ENCODE measurements at regions not wholly inside any gene's neighbourhood (a gene's known extent, or its start where the extent isn't known, plus 50 kb on each side); places are given as distances from the start of the nearest gene placed in this dataset.

DNA sequence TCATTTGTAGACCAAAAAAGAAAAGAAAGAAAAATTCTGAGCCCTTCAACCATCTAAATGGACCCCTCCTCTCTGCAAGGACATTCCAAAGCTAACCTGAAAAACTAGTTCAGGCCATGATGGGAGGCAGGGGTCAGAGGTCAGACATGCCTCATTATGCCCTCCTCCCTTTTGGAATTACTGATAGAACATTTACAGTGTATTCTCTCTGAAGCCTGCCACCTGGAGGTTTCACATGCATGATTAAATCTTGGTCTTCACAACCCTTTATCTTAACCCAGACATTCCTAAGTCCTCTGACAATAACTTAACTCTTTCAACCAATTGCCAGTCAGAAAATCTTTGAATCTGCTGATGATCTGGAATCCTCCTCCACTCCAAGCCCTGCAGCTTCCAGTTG lies 86.0 kb downstream of the SPP2 start:
- peak; percentile 76 for DNase-seq (ENCODE audit: low read depth)
- no peak overlapping the region for H3K4me3 ChIP-seq (ENCODE audit: low read depth, low read length)
- TF ChIP-seq, protein P1, sequence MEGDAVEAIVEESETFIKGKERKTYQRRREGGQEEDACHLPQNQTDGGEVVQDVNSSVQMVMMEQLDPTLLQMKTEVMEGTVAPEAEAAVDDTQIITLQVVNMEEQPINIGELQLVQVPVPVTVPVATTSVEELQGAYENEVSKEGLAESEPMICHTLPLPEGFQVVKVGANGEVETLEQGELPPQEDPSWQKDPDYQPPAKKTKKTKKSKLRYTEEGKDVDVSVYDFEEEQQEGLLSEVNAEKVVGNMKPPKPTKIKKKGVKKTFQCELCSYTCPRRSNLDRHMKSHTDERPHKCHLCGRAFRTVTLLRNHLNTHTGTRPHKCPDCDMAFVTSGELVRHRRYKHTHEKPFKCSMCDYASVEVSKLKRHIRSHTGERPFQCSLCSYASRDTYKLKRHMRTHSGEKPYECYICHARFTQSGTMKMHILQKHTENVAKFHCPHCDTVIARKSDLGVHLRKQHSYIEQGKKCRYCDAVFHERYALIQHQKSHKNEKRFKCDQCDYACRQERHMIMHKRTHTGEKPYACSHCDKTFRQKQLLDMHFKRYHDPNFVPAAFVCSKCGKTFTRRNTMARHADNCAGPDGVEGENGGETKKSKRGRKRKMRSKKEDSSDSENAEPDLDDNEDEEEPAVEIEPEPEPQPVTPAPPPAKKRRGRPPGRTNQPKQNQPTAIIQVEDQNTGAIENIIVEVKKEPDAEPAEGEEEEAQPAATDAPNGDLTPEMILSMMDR (IDR thresholded peaks at IDR 0.05; ENCODE audit: insufficient read depth, low read length, poor library complexity, severe bottlenecking) = peak; percentile 34
- no peaks in the 10 kb centered on the region for H3K27me3 ChIP-seq (ENCODE audit: control insufficient read depth, insufficient read depth, low read length)
- no peaks in the 10 kb centered on the region for H3K36me3 ChIP-seq (ENCODE audit: control insufficient read depth, insufficient read depth, low read length)

DNA sequence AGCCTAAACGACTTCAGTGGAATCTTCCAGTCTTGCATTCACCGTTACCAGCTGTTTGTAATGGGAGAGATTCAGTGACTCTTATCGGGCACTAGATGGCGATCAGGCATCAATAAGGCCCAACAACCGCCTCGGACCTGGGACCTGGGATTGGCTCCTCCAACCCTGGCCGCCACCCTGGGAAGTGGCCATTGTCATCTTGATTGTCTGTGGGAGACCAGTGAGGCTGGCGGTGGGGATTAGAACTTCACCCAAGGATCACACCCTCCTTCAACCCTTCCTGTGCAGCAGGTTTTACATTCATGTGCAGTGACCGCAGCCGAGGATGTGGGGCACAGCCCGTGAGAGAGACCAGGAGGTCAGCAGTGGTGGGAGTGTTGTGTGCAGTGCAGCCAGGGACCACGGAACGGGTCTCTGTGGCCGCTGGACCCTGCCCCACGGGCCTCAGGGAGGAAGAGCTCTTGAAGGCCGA lies 85.3 kb downstream of the SPP2 start:
- H3K4me3 ChIP-seq (ENCODE audit: low read depth, low read length) = no peak overlapping the region
- DNase-seq (ENCODE audit: low read depth) = peak; percentile 81
- TF ChIP-seq, protein P1 (IDR thresholded peaks at IDR 0.05; ENCODE audit: insufficient read depth, low read length, poor library complexity, severe bottlenecking) = peak; percentile 80
- H3K27me3 ChIP-seq (ENCODE audit: control insufficient read depth, insufficient read depth, low read length) = no peaks in the 10 kb centered on the region
- no peaks in the 10 kb centered on the region for H3K36me3 ChIP-seq (ENCODE audit: control insufficient read depth, insufficient read depth, low read length)

DNA sequence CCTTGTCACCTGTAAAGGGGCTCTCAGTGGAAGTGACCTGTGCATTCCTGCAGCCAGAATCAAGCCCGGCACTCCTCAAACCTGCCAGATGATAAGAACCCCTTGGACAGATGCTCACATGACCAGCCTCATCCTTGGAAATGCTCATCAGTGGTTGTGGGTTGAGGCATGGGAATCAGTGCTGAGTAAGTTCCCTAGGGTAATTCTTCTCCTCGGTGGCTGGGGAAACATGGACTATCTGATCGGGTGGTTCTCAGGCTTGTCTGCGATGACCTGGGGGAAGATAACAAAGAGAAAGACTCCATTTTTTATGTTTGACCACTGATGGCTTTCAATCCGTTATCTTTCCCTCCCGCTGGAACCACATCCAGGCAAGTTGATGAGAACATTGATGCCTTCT lies 84.0 kb downstream of the SPP2 start:
- TF ChIP-seq, protein P1 (IDR thresholded peaks at IDR 0.05; ENCODE audit: insufficient read depth, low read length, poor library complexity, severe bottlenecking) = no peak
- no peaks in the 10 kb centered on the region for H3K36me3 ChIP-seq (ENCODE audit: control insufficient read depth, insufficient read depth, low read length)
- no peak for DNase-seq (ENCODE audit: low read depth)
- no peaks in the 10 kb centered on the region for H3K27me3 ChIP-seq (ENCODE audit: control insufficient read depth, insufficient read depth, low read length)
- H3K4me3 ChIP-seq (ENCODE audit: low read depth, low read length) = no peak overlapping the region

DNA sequence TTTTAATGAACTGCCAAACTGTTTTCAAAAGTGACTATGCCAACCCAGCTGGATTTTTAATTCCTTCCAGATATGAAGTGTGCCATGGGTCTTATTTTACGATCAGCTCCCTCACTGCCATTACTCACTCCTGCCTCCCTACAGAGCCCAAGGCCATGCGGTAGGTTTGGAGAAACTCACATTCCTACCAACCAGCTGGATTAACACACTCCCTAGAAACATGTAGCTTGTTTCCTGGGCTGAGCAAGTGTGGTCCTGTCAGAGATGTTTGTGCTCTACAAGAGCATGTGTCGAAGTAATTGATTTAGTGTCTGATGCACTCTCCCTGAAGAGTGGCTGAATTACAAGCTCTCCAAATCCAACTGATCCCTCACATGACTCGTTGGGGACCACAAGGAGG lies 82.5 kb downstream of the SPP2 start:
- DNase-seq (ENCODE audit: low read depth) = no peak
- no peaks in the 10 kb centered on the region for H3K27me3 ChIP-seq (ENCODE audit: control insufficient read depth, insufficient read depth, low read length)
- no peak overlapping the region for H3K4me3 ChIP-seq (ENCODE audit: low read depth, low read length)
- TF ChIP-seq, protein P1 (IDR thresholded peaks at IDR 0.05; ENCODE audit: insufficient read depth, low read length, poor library complexity, severe bottlenecking) = no peak
- H3K36me3 ChIP-seq (ENCODE audit: control insufficient read depth, insufficient read depth, low read length) = no peaks in the 10 kb centered on the region

DNA sequence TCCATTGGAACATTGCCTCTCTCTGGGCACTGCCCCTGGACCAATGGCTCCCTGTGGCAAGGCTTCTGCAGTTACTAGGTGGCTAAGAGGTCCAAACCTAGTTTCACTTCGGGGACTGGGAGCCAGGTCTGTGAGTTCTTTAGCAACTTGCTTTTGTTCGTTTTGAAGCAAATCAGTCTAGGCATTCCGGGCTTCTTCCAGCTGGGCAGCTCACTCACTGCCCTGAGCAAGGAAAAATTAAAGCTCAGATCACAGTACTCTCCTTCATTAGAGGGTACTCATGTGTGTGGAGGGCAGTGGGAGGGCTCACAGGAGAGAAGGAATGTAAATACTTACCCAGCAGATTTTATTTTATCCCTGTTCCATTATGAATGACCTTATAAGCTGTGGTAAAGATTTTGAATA lies 80.3 kb downstream of the SPP2 start:
- TF ChIP-seq, protein P1 (IDR thresholded peaks at IDR 0.05; ENCODE audit: insufficient read depth, low read length, poor library complexity, severe bottlenecking) = no peak
- H3K27me3 ChIP-seq (ENCODE audit: control insufficient read depth, insufficient read depth, low read length) = no peaks in the 10 kb centered on the region
- no peak for DNase-seq (ENCODE audit: low read depth)
- H3K4me3 ChIP-seq (ENCODE audit: low read depth, low read length) = no peak overlapping the region
- H3K36me3 ChIP-seq (ENCODE audit: control insufficient read depth, insufficient read depth, low read length) = no peaks in the 10 kb centered on the region

DNA sequence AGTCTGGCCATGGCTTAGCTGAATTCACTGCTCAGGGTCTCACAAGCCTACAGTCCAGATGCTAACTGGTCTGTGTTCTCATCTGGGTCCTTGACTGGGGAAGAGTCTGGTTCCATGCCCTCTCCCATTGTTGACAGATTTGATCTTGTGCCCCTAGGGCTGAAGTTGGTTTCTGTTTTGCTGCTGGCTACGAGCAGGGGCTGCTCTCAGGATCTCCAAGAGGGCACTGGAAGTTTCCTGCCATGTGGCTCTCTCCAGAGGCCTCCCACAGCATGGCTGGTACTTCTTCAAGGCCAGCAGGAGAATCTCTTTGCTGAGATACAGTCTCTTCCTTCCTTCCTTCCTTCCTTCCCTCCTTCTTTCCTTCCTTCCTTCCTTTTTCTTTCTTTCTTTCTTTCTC lies 78.1 kb downstream of the SPP2 start:
- Histone ChIP-seq H3K27me3 (ENCODE audit: control insufficient read depth, insufficient read depth, low read length) (no peaks in the 10 kb centered on the region), H3K36me3 (ENCODE audit: control insufficient read depth, insufficient read depth, low read length) (no peaks in the 10 kb centered on the region), H3K4me3 (ENCODE audit: low read depth, low read length) (no peak overlapping the region)
- DNase-seq (ENCODE audit: low read depth) = no peak
- TF ChIP-seq, protein P1 (IDR thresholded peaks at IDR 0.05; ENCODE audit: insufficient read depth, low read length, poor library complexity, severe bottlenecking) = no peak
